Type B pancreatic cell (in vitro differentiated cells): ENCODE measurements at regions not wholly inside any gene's neighbourhood (a gene's known extent, or its start where the extent isn't known, plus 50 kb on each side); places are given as distances from the start of the nearest gene placed in this dataset.
"Not testable (repeated sequence)": the region's sequence is repeated elsewhere in the genome, so short reads cannot be mapped to it uniquely, and the experiment has no call there.

Experiments
- DNase-seq: peaks from one replicate; pipeline ENCODE4 v3.0.0; 2021; ENCODE audit warnings: mixed read lengths; ENCODE audit not compliant: unreplicated experiment; ENCODE audit errors: extremely low spot score
- H3K27ac Mint-ChIP-seq: 2 replicates; pipeline ENCODE4 v1.8.0; 2021; ENCODE audit warnings: mild to moderate bottlenecking, mixed read lengths
- H3K27me3 Mint-ChIP-seq: 2 replicates; pipeline ENCODE4 v1.8.0; 2021; ENCODE audit warnings: mixed read lengths
- H3K36me3 Mint-ChIP-seq: 2 replicates; pipeline ENCODE4 v1.8.0; 2021; ENCODE audit warnings: mixed read lengths
- H3K4me1 Mint-ChIP-seq: one replicate; pipeline ENCODE4 v1.8.0; 2021; ENCODE audit warnings: mixed read lengths; ENCODE audit not compliant: unreplicated experiment
- H3K4me3 Mint-ChIP-seq: 2 replicates; pipeline ENCODE4 v1.8.0; 2021; ENCODE audit warnings: mild to moderate bottlenecking, mixed read lengths
- H3K9me3 Mint-ChIP-seq: 2 replicates; pipeline ENCODE4 v1.8.0; 2021; ENCODE audit warnings: mixed read lengths
- TF ChIP-seq, protein P1 (sequence below): fragments of 200-600 bp; sonication (generic); conservative IDR thresholded peaks from 2 replicates; pipeline ENCODE4 v1.5.0; 2021; ENCODE audit warnings: antibody characterized with exemption, mild to moderate bottlenecking

DNA sequence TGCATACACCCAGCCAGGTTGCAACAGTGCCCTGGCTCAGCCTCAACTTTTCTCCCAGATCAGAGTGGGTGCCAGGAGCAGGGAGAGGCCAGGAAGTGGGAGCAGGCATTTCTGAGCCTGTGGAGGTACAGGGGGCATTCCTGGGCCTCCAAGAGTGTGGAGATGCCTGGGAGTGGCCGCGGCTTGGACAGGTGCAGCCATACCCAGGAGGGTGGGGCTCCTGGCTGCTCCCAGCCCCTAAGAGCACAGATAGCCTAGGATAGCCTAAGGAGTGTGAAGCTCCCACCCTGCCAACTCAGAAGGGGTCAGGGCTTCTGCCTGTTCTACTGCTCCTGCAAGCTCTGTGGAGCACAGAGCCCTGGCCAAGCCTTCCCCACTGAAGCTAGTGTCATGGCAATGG is 543.4 kb downstream of the RPL10L start:
- H3K4me1 Mint-ChIP-seq = no peaks in the 10 kb centered on the region
- DNase-seq = no peak
- no peaks in the 10 kb centered on the region for H3K27me3 Mint-ChIP-seq
- no peak overlapping the region for H3K4me3 Mint-ChIP-seq
- TF ChIP-seq, protein P1, sequence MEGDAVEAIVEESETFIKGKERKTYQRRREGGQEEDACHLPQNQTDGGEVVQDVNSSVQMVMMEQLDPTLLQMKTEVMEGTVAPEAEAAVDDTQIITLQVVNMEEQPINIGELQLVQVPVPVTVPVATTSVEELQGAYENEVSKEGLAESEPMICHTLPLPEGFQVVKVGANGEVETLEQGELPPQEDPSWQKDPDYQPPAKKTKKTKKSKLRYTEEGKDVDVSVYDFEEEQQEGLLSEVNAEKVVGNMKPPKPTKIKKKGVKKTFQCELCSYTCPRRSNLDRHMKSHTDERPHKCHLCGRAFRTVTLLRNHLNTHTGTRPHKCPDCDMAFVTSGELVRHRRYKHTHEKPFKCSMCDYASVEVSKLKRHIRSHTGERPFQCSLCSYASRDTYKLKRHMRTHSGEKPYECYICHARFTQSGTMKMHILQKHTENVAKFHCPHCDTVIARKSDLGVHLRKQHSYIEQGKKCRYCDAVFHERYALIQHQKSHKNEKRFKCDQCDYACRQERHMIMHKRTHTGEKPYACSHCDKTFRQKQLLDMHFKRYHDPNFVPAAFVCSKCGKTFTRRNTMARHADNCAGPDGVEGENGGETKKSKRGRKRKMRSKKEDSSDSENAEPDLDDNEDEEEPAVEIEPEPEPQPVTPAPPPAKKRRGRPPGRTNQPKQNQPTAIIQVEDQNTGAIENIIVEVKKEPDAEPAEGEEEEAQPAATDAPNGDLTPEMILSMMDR = no peak
- no peaks in the 10 kb centered on the region for H3K36me3 Mint-ChIP-seq
- H3K9me3 Mint-ChIP-seq = no peaks in the 10 kb centered on the region
- no peak overlapping the region for H3K27ac Mint-ChIP-seq

DNA sequence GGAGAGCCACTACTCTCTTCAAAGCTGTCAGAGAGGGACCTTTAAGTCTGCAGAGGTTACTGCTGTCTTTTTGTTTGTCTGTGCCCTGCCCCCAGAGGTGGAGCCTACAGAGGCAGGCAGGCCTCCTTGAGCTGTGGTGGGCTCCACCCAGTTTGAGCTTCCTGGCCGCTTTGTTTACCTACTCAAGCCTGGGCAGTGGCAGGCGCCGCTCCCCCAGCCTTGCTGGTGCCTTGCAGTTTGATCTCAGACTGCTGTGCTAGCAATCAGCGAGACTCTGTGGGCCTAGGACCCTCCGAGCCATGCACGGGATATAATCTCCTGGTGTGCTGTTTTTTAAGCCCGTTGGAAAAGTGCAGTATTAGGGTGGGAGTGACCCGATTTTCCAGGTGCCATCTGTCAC is 550.7 kb downstream of the RPL10L start:
- not testable (repeated sequence) for H3K27me3 Mint-ChIP-seq, H3K27ac Mint-ChIP-seq, H3K36me3 Mint-ChIP-seq, H3K4me1 Mint-ChIP-seq, H3K9me3 Mint-ChIP-seq, DNase-seq, H3K4me3 Mint-ChIP-seq

DNA sequence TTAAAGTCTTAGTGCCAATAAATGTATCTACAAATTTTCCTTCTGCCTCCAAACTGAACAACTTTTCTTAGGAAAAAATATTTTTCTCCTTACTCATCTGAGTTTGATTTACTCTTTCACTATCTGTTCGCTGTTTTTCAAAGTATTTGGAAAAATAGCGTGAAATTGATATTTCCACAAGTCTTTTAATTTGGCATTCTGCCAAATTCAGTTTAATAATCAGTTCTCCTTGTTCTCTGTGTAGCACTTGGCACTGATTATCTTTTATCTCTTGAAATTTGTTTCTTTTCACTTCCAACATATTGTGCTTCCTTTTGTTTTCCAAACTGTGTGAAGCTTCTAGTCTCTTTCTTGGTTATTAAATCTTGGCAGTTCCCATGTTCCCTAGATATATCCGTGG is 559.8 kb downstream of the RPL10L start:
- Mint-ChIP-seq H3K9me3 (no peaks in the 10 kb centered on the region), H3K27me3 (no peaks in the 10 kb centered on the region), H3K36me3 (no peaks in the 10 kb centered on the region), H3K27ac (no peak overlapping the region), H3K4me3 (no peak overlapping the region), H3K4me1 (no peaks in the 10 kb centered on the region)
- TF ChIP-seq, protein P1 = no peak
- DNase-seq = no peak

DNA sequence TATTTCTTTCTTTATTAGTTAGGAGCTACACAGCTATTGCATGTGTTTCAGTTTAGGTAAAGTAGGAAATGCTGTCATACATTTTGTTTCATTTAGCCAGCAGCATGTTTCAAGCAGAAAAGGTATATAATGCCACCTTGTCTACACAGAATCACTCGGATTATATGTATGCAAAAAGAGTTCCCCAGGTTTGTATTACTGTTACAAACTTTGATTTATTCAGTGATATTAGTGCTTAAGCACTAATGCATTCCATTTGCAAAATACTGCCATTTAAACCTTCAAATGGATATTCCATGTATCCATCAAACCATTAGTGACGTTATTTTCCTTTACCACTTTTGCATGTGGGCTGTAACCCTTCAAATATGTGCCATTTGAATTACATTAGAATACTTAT is 564.0 kb downstream of the RPL10L start:
- H3K27me3 Mint-ChIP-seq = no peaks in the 10 kb centered on the region
- TF ChIP-seq, protein P1 = no peak
- H3K36me3 Mint-ChIP-seq = no peaks in the 10 kb centered on the region
- H3K9me3 Mint-ChIP-seq = no peaks in the 10 kb centered on the region
- DNase-seq = no peak
- no peaks in the 10 kb centered on the region for H3K4me1 Mint-ChIP-seq
- no peak overlapping the region for H3K4me3 Mint-ChIP-seq
- no peak overlapping the region for H3K27ac Mint-ChIP-seq

DNA sequence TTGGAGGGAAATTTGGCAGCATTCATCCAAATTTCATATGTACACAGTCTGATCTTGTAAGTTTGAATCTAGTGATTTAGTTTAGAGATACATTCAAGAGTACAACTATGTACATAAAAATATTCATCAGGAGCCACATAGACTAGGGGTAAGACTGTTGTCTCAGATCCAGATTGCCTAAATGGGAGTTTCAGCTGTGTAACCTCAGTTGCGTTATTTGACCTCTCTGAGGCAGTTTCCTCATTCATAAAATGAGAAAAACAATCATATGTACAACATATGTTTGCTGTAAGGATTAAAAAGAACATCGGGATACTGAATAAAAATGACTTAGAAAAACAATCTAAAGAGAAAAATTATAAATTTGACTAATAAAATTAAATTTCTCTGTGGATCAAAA is 577.5 kb downstream of the RPL10L start:
- TF ChIP-seq, protein P1 = no peak
- Mint-ChIP-seq H3K27me3 (no peaks in the 10 kb centered on the region), H3K36me3 (no peaks in the 10 kb centered on the region), H3K27ac (no peak overlapping the region), H3K4me3 (no peak overlapping the region), H3K9me3 (no peaks in the 10 kb centered on the region), H3K4me1 (no peaks in the 10 kb centered on the region)
- no peak for DNase-seq

DNA sequence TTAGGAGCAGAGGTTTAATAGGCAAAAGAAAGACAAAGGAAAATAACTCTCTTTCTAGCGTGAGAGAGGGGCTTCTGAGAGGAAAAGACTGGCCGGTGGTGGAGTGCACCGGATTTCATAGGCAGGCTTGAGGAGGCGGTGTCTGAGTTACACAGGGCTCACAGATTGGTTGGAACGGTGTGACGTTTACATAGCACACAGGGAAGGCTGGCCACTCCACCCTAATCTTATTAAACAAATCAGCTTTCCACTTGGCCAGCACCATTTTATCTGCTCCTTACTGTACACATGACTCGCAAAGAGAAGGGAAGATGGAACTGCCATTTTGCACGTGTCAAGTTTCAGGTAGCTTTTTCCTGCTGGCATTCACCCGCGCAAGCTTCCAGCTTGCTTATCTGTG is 587.7 kb downstream of the RPL10L start:
- DNase-seq = no peak
- H3K4me1 Mint-ChIP-seq = no peaks in the 10 kb centered on the region
- no peaks in the 10 kb centered on the region for H3K36me3 Mint-ChIP-seq
- no peaks in the 10 kb centered on the region for H3K27me3 Mint-ChIP-seq
- H3K4me3 Mint-ChIP-seq = no peak overlapping the region
- no peaks in the 10 kb centered on the region for H3K9me3 Mint-ChIP-seq
- TF ChIP-seq, protein P1 = no peak
- no peak overlapping the region for H3K27ac Mint-ChIP-seq
